HepG2 (cell line): ENCODE measurements at regions not wholly inside any gene's neighbourhood (a gene's known extent, or its start where the extent isn't known, plus 50 kb on each side); places are given as distances from the start of the nearest gene placed in this dataset.

Experiments used
- AHR ChIP-seq: IDR thresholded peaks from 2 replicates; pipeline ENCODE4 v1.6.1; 2018; ENCODE audit warnings: missing genetic modification reagents, missing compliant biosample characterization
- FOXA3 ChIP-seq: IDR thresholded peaks from 2 replicates; pipeline ENCODE4 v1.6.1; 2016; ENCODE audit warnings: missing genetic modification reagents, missing compliant biosample characterization
- KLF12 ChIP-seq: sonication (generic); formaldehyde crosslinking; IDR thresholded peaks from 2 replicates; pipeline ENCODE4 v1.4.0; 2020; ENCODE audit warnings: missing genetic modification reagents, borderline replicate concordance
- PLRG1 ChIP-seq: fragments of 450-650 bp; conservative IDR thresholded peaks from 2 replicates; pipeline ENCODE4 v1.6.1; 2016
- TCF12 ChIP-seq, 2 experiments: fragments of 450-650 bp in 1 of 2; sonication (generic) in 1 of 2; formaldehyde crosslinking in 1 of 2; IDR thresholded peaks; 2 replicates each; pipeline versions ENCODE4 v1.6.1 to v1.8.0; 2017 to 2022; ENCODE audit warnings: antibody characterized with exemption in 1 of 2, mild to moderate bottlenecking in 1 of 2, missing genetic modification reagents in 1 of 2, moderate library complexity in 1 of 2
- TEAD3 ChIP-seq: optimal IDR thresholded peaks from 2 replicates; pipeline ENCODE3; 2016; ENCODE audit warnings: borderline replicate concordance
- ZMYM4 ChIP-seq: sonication (generic); formaldehyde crosslinking; IDR thresholded peaks from 2 replicates; pipeline ENCODE4 v1.8.1; 2023; ENCODE audit warnings: mild to moderate bottlenecking, missing genetic modification reagents
- ZNF180 ChIP-seq: sonication (generic); formaldehyde crosslinking; IDR thresholded peaks from 2 replicates; pipeline ENCODE4 v1.4.0; 2020; ENCODE audit warnings: low read depth, missing genetic modification reagents, borderline replicate concordance
- ZNF530 ChIP-seq: sonication (generic); formaldehyde crosslinking; IDR thresholded peaks from 2 replicates; pipeline ENCODE4 v1.5.0; 2020; ENCODE audit warnings: low read depth, mild to moderate bottlenecking, missing genetic modification reagents
- ZNF644 ChIP-seq: IDR thresholded peaks from 2 replicates; pipeline ENCODE4 v1.6.1; 2016; ENCODE audit warnings: low read depth
- TF ChIP-seq, protein P1 (sequence below): sonication (generic); formaldehyde crosslinking; conservative IDR thresholded peaks from 2 replicates; pipeline ENCODE4 v1.4.0; 2020; ENCODE audit warnings: mild to moderate bottlenecking, missing genetic modification reagents, moderate library complexity
- TF ChIP-seq, protein P2 (sequence below): IDR thresholded peaks from 2 replicates; pipeline ENCODE4 v1.6.1; 2016; ENCODE audit warnings: missing genetic modification reagents, missing compliant biosample characterization

DNA sequence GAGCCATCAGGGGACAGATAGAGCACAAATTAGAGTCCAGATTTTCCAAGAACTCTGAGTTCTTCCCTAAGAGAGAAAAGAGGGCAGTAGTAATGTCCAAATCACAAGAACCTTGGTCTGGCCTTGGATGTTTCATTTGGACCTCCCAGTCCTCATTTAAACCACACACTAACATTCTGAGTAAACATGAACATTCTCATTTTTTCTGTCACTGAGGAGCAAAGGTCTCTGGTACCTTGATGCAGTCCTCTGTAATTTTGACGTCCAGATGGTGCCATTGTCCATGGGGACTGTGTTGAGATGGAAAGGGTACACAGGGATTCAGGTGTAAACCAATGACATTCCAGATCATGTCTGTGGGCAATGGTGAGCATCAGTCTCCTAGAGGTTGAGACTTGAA lies 225.4 kb upstream of the PHYHIPL start (continued):
- TF ChIP-seq PLRG1: no peak
- TF ChIP-seq ZNF180: no peak
- TF ChIP-seq TEAD3 (CRISPR knock-in tag): no peak
- TF ChIP-seq ZMYM4 (CRISPR knock-in tag): peak; percentile 55
- TF ChIP-seq, protein P1, sequence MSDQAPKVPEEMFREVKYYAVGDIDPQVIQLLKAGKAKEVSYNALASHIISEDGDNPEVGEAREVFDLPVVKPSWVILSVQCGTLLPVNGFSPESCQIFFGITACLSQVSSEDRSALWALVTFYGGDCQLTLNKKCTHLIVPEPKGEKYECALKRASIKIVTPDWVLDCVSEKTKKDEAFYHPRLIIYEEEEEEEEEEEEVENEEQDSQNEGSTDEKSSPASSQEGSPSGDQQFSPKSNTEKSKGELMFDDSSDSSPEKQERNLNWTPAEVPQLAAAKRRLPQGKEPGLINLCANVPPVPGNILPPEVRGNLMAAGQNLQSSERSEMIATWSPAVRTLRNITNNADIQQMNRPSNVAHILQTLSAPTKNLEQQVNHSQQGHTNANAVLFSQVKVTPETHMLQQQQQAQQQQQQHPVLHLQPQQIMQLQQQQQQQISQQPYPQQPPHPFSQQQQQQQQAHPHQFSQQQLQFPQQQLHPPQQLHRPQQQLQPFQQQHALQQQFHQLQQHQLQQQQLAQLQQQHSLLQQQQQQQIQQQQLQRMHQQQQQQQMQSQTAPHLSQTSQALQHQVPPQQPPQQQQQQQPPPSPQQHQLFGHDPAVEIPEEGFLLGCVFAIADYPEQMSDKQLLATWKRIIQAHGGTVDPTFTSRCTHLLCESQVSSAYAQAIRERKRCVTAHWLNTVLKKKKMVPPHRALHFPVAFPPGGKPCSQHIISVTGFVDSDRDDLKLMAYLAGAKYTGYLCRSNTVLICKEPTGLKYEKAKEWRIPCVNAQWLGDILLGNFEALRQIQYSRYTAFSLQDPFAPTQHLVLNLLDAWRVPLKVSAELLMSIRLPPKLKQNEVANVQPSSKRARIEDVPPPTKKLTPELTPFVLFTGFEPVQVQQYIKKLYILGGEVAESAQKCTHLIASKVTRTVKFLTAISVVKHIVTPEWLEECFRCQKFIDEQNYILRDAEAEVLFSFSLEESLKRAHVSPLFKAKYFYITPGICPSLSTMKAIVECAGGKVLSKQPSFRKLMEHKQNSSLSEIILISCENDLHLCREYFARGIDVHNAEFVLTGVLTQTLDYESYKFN (CRISPR knock-in tag): peak; percentile 29; the same call in 1 of the 2 replicates
- TF ChIP-seq TCF12 (IDR thresholded peaks at IDR 0.05): no peak
- no peak for TF ChIP-seq TCF12 (CRISPR knock-in tag; IDR thresholded peaks at IDR 0.05)
- TF ChIP-seq FOXA3 (CRISPR knock-in tag): peak; percentile 62
- TF ChIP-seq AHR (CRISPR knock-in tag): no peak
- TF ChIP-seq, protein P2, sequence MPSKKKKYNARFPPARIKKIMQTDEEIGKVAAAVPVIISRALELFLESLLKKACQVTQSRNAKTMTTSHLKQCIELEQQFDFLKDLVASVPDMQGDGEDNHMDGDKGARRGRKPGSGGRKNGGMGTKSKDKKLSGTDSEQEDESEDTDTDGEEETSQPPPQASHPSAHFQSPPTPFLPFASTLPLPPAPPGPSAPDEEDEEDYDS (CRISPR knock-in tag): no peak
- TF ChIP-seq KLF12: no peak
- TF ChIP-seq ZNF530 (CRISPR knock-in tag): no peak
- TF ChIP-seq ZNF644 (CRISPR knock-in tag): peak; percentile 42; the same call in 1 of the 2 replicates
